OCI-LY7 (cell line): ENCODE measurements at regions not wholly inside any gene's neighbourhood (a gene's known extent, or its start where the extent isn't known, plus 50 kb on each side); places are given as distances from the start of the nearest gene placed in this dataset.

Experiments
- BruUV-seq: library from RNA; stranded (reverse); fragments of 400-500 nt; replicated peaks from 2 replicates; lab custom pipeline; 2021; lab: Mats Ljungman, UMichigan
- CTCF ChIA-PET: fragments of 300-600 bp; sonication (Branson Sonifier 250); formaldehyde crosslinking; loops from one replicate; lab custom pipeline; 2022; ENCODE audit warnings: antibody characterized with exemption; ENCODE audit not compliant: unreplicated experiment; lab: Charles Lee
- POLR2A ChIA-PET: fragments of 300-600 bp; sonication (Branson Sonifier 250); formaldehyde crosslinking; loops from one replicate; lab custom pipeline; 2022; ENCODE audit warnings: antibody characterized with exemption; lab: Charles Lee
- DNase-seq: peaks from one replicate; pipeline ENCODE4 v3.0.0-alpha.2; 2015; ENCODE audit warnings: low spot score
- H2AFZ ChIP-seq: fragments of 200-600 bp; sonication (generic), shearing (Covaris generic); 2 replicates; pipeline ENCODE4 v1.6.1; 2014; ENCODE audit warnings: mild to moderate bottlenecking, antibody characterized with exemption, low read length, moderate library complexity
- H3K27ac ChIP-seq: fragments of 200-600 bp; sonication (generic); 2 replicates; pipeline ENCODE4 v1.5.1; 2014; ENCODE audit warnings: mixed run types, low read depth, mild to moderate bottlenecking, moderate library complexity, low read length, inconsistent platforms; ENCODE audit not compliant: poor library complexity, severe bottlenecking
- H3K36me3 ChIP-seq: fragments of 200-600 bp; sonication (generic); 2 replicates; pipeline ENCODE4 v1.6.1; 2014; ENCODE audit warnings: mild to moderate bottlenecking, antibody characterized with exemption, low read length, moderate library complexity, mixed read lengths; ENCODE audit not compliant: insufficient read depth
- H3K4me1 ChIP-seq: fragments of 200-600 bp; sonication (generic); 2 replicates; pipeline ENCODE4 v1.5.1; 2014; ENCODE audit warnings: mild to moderate bottlenecking, low read length; ENCODE audit not compliant: insufficient read depth, poor library complexity, severe bottlenecking
- H3K4me2 ChIP-seq: fragments of 200-600 bp; sonication (generic); 2 replicates; pipeline ENCODE4 v1.6.1; 2014; ENCODE audit warnings: mild to moderate bottlenecking, low read length
- H3K4me3 ChIP-seq: fragments of 200-600 bp; sonication (generic); 2 replicates; pipeline ENCODE4 v1.5.1; 2014; ENCODE audit warnings: mild to moderate bottlenecking, low read depth, low read length; ENCODE audit not compliant: poor library complexity, severe bottlenecking
- H3K79me2 ChIP-seq: fragments of 200-600 bp; sonication (generic); 2 replicates; pipeline ENCODE4 v1.6.1; 2016; ENCODE audit warnings: low read depth, mild to moderate bottlenecking, low read length, moderate library complexity, mixed read lengths; ENCODE audit not compliant: insufficient read depth
- H3K9me2 ChIP-seq: fragments of 200-600 bp; sonication (generic); 2 replicates; pipeline ENCODE4 v1.6.1; 2016; ENCODE audit warnings: mild to moderate bottlenecking, low read length, mixed read lengths; ENCODE audit not compliant: insufficient read depth
- H3K9me3 ChIP-seq: fragments of 200-600 bp; sonication (generic); 2 replicates; pipeline ENCODE4 v1.6.1; 2014; ENCODE audit warnings: mild to moderate bottlenecking, mixed run types, low read length, mixed read lengths
- H4K20me1 ChIP-seq: fragments of 200-600 bp; sonication (generic); 2 replicates; pipeline ENCODE4 v1.6.1; 2014; ENCODE audit warnings: mild to moderate bottlenecking, antibody characterized with exemption, low read length, moderate library complexity, mixed read lengths; ENCODE audit not compliant: insufficient read depth
- CTCF ChIP-seq: fragments of 200-600 bp; sonication (generic); conservative IDR thresholded peaks from 2 replicates; pipeline ENCODE4 v1.5.1; 2014; ENCODE audit warnings: mild to moderate bottlenecking, antibody characterized with exemption, low read length, moderate library complexity, mixed read lengths
- EZH2phosphoT487 ChIP-seq: fragments of 200-600 bp; sonication (generic); IDR thresholded peaks from 2 replicates; pipeline ENCODE4 v1.6.1; 2018; ENCODE audit warnings: low read depth, borderline replicate concordance, mild to moderate bottlenecking, mixed run types, antibody characterized with exemption, low read length, moderate library complexity, mixed read lengths
- intact Hi-C: fragments of 100-400 bp; cut with micrococcal nuclease; formaldehyde crosslinking; loops from one replicate; pipeline ENCODE4 v1.10.0; 2022; ENCODE audit not compliant: unreplicated experiment

- ChIA-PET CTCF (no interaction called here), POLR2A (interaction anchor here (0.6 to 0.7 kb wide), 3 partner anchors 111 to 623 kb away, joined by 3 read pairs; no protein-coding TSS in a partner anchor)
- Histone ChIP-seq H3K79me2 (no peaks in the 10 kb centered on the region), H2AFZ (no peak overlapping the region), H3K9me3 (no peaks in the 10 kb centered on the region), H3K9me2 (no peaks in the 10 kb centered on the region), H4K20me1 (no peaks in the 10 kb centered on the region), H3K4me3 (no peak overlapping the region), H3K36me3 (no peaks in the 10 kb centered on the region), H3K4me1 (no peaks in the 10 kb centered on the region), H3K4me2 (no peak overlapping the region), H3K27ac (no peak overlapping the region)
- BruUV-seq: no TSS peak
- TF ChIP-seq EZH2phosphoT487 (no peak), CTCF (no peak)
- no peak for DNase-seq
- intact Hi-C loops: no loop called here
Observed at GRCh38 chr2:8030573-8031303, 651.1 kb upstream of the ID2 start.

GRCh38 chr2:8031370-8031769, 650.5 kb upstream of the ID2 start:
- Histone ChIP-seq H3K4me3 (no peak overlapping the region), H3K4me1 (peaks cover 3% of the 10 kb centered on the region), H3K36me3 (no peaks in the 10 kb centered on the region), H3K9me2 (no peaks in the 10 kb centered on the region), H4K20me1 (no peaks in the 10 kb centered on the region), H3K27ac (no peak overlapping the region), H3K4me2 (no peak overlapping the region), H3K79me2 (no peaks in the 10 kb centered on the region), H3K9me3 (no peaks in the 10 kb centered on the region), H2AFZ (no peak overlapping the region)
- BruUV-seq: no TSS peak
- ChIA-PET CTCF (no interaction called here), POLR2A (interaction anchor here (0.6 kb wide), 1 partner anchor 110 kb away, joined by 3 read pairs; no protein-coding TSS in a partner anchor)
- DNase-seq: no peak
- TF ChIP-seq CTCF (no peak), EZH2phosphoT487 (no peak)
- intact Hi-C loops: no loop called here

- TF ChIP-seq EZH2phosphoT487: no peak
- no peak for TF ChIP-seq CTCF
- no peaks in the 10 kb centered on the region for H3K79me2 ChIP-seq
- no TSS peak for BruUV-seq
- no peak overlapping the region for H2AFZ ChIP-seq
- no peaks in the 10 kb centered on the region for H3K9me2 ChIP-seq
- H3K36me3 ChIP-seq: no peaks in the 10 kb centered on the region
- ChIA-PET CTCF (no interaction called here), POLR2A (interaction anchor here (0.6 to 1.3 kb wide), 2 partner anchors 11 to 83 kb away, joined by 3 to 4 read pairs; no protein-coding TSS in a partner anchor)
- no peak overlapping the region for H3K4me2 ChIP-seq
- intact Hi-C loops: no loop called here
- H3K9me3 ChIP-seq: no peaks in the 10 kb centered on the region
- no peak overlapping the region for H3K4me3 ChIP-seq
- no peak for DNase-seq
- no peaks in the 10 kb centered on the region for H4K20me1 ChIP-seq
- no peak overlapping the region for H3K27ac ChIP-seq
- H3K4me1 ChIP-seq: peaks cover 6% of the 10 kb centered on the region
Observed at GRCh38 chr2:8033546-8034096, 648.2 kb upstream of the ID2 start.
